Mesothelial cell of epicardium (in vitro differentiated cells): ENCODE measurements at regions not wholly inside any gene's neighbourhood (a gene's known extent, or its start where the extent isn't known, plus 50 kb on each side); places are given as distances from the start of the nearest gene placed in this dataset.

Experiments used
- DNase-seq, 2 experiments: peaks; one replicate each; pipeline ENCODE4 v3.0.0; 2021; ENCODE audit warnings: low spot score in 2 of 2; ENCODE audit not compliant: unreplicated experiment in 2 of 2
- H3K27ac Mint-ChIP-seq: 2 replicates; pipeline ENCODE4 v1.8.0; 2021; ENCODE audit warnings: mixed read lengths
- H3K27me3 Mint-ChIP-seq: 2 replicates; pipeline ENCODE4 v1.8.0; 2021; ENCODE audit warnings: low read depth, mixed read lengths
- H3K36me3 Mint-ChIP-seq: 2 replicates; pipeline ENCODE4 v1.8.0; 2021; ENCODE audit warnings: mixed read lengths
- H3K4me1 Mint-ChIP-seq: 2 replicates; pipeline ENCODE4 v1.8.0; 2021; ENCODE audit warnings: mixed read lengths
- H3K4me3 Mint-ChIP-seq: 2 replicates; pipeline ENCODE4 v1.8.0; 2021; ENCODE audit warnings: mild to moderate bottlenecking, moderate library complexity, mixed read lengths
- H3K9me3 Mint-ChIP-seq: 2 replicates; pipeline ENCODE4 v1.8.0; 2021; ENCODE audit warnings: mixed read lengths
- TF ChIP-seq, protein P1 (sequence below): fragments of 200-600 bp; sonication (generic); IDR thresholded peaks from one replicate; pipeline ENCODE4 v1.5.0; 2021; ENCODE audit warnings: antibody characterized with exemption; ENCODE audit not compliant: unreplicated experiment

DNA sequence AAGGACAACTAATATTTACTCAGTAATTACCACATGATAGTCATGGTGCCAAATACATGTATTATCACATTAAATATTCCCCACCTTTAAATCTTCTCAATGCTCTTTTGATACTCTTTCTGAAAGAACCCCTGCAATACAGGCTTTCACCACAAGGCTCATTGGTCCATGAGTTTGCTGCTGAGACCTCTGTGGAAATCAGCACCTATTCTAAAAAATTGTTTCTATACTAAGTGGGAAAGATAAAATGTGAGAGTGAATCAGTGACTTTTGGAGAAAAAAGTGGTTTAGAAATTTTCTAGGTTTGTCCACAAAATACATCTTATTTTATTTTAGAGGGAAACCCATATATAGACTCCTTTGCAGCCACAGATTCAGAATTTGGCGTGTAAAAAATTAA, 257.3 kb downstream of the ZIC3 start:
- H3K36me3 Mint-ChIP-seq = no peaks in the 10 kb centered on the region

DNA sequence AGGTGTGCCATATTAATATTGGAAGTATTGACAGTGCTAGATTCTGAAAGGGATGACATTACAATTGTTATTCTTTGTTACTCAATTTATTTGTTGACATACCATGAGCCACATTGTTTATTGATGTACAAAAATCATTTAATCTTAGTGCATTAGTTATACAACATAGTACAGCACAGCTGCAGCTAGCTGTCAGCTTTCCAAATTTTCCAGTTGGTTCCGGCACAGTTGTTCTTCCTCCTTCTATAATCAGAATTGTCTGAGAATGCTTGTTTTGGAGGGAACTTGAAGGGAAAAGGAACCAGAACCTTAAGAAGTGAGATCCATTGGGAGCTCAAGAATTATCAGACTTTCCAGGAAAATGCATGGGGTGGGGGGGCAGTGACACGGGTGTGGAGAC, 281.4 kb downstream of the ZIC3 start:
- peaks cover 28% of the 10 kb centered on the region for H3K9me3 Mint-ChIP-seq
- H3K36me3 Mint-ChIP-seq = no peaks in the 10 kb centered on the region
- H3K27me3 Mint-ChIP-seq = no peaks in the 10 kb centered on the region
- no peak for DNase-seq
- H3K4me1 Mint-ChIP-seq = no peaks in the 10 kb centered on the region
- no peak overlapping the region for H3K4me3 Mint-ChIP-seq
- H3K27ac Mint-ChIP-seq = no peak overlapping the region
- TF ChIP-seq, protein P1, sequence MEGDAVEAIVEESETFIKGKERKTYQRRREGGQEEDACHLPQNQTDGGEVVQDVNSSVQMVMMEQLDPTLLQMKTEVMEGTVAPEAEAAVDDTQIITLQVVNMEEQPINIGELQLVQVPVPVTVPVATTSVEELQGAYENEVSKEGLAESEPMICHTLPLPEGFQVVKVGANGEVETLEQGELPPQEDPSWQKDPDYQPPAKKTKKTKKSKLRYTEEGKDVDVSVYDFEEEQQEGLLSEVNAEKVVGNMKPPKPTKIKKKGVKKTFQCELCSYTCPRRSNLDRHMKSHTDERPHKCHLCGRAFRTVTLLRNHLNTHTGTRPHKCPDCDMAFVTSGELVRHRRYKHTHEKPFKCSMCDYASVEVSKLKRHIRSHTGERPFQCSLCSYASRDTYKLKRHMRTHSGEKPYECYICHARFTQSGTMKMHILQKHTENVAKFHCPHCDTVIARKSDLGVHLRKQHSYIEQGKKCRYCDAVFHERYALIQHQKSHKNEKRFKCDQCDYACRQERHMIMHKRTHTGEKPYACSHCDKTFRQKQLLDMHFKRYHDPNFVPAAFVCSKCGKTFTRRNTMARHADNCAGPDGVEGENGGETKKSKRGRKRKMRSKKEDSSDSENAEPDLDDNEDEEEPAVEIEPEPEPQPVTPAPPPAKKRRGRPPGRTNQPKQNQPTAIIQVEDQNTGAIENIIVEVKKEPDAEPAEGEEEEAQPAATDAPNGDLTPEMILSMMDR = no peak

More for the DNA sequence above, 257.3 kb downstream of the ZIC3 start:
- Mint-ChIP-seq H3K4me1 (no peaks in the 10 kb centered on the region), H3K4me3 (no peak overlapping the region), H3K27me3 (no peaks in the 10 kb centered on the region), H3K27ac (no peak overlapping the region), H3K9me3 (peaks cover 33% of the 10 kb centered on the region)
- no peak for DNase-seq
- TF ChIP-seq, protein P1 = peak; percentile 29

DNA sequence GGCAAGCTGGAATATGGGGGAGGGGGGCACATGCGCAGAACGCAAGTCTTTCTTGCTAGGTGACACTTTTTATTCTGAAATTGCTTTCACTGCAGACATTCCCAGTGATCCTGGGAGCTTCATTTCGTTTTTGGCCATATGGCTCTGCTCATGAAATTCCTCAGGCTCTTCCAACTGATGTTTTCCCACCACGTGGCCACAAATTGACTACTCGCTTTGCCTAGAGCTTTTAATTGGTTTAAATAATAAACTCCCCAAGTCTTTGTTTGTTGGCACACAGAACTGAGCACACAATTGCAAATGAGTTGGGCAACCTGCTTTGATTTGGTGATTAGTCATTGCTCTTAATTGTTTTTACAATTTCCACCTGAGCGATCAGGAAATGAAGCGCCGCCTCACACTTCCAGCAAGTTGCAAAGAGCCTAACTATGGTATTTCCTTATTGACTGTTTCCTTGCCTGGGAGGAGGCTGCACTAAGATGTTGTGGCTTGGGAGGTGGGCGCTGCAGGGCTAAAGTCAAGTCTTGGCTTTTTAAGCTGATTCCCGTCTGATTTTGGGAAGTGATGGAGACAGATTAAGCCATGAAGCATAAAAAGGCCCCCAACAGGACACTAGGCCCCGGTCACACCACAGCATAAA, 282.5 kb downstream of the ZIC3 start:
- Mint-ChIP-seq H3K9me3 (peaks cover 21% of the 10 kb centered on the region), H3K27ac (no peak overlapping the region), H3K36me3 (no peaks in the 10 kb centered on the region), H3K4me1 (no peaks in the 10 kb centered on the region), H3K27me3 (no peaks in the 10 kb centered on the region), H3K4me3 (no peak overlapping the region)
- no peak for DNase-seq
- TF ChIP-seq, protein P1 = no peak

DNA sequence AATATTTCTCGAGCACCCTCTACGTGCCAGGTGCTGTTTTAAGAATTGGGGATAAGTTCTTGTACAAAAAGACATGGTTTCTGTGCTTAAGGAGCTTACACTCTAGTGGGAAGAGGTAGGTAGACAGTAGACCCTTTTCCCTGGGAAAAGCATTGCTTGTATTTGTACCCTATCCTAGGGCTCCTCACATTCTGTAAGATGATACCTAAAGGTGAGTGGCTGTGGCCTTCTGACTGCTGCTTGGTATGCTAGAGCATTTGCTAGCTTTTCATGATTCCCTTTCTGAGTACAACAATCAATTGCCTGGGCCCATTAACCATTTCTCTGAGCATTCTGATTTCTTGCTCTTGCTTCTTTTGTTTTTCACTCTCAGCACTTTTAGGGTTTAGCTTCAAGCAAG, 286.6 kb downstream of the ZIC3 start:
- Mint-ChIP-seq H3K9me3 (peaks cover 27% of the 10 kb centered on the region), H3K27ac (no peak overlapping the region), H3K36me3 (no peaks in the 10 kb centered on the region)

DNA sequence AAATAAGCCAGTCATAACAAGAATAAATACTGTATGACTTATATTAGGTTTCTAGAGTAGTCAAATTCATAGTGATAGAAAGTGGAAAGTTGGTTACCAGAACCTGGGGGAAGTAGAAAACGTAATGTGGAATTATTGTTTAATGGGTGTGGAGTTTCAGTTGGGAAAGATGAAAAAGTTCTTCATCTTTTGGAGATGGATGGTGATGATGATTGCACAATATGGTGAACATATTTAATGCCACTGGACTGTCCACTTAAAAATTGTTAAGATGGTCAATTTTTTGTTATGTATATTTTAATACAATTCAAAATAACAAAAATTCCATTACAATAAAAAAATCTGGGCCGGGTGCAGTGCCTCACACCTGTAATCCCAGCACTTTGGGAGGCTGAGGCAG, 289.6 kb downstream of the ZIC3 start:
- no peak overlapping the region for H3K4me3 Mint-ChIP-seq
- H3K27ac Mint-ChIP-seq = no peak overlapping the region
- no peak for DNase-seq
- no peaks in the 10 kb centered on the region for H3K4me1 Mint-ChIP-seq
- no peaks in the 10 kb centered on the region for H3K36me3 Mint-ChIP-seq
- peaks cover 32% of the 10 kb centered on the region for H3K9me3 Mint-ChIP-seq
- H3K27me3 Mint-ChIP-seq = no peaks in the 10 kb centered on the region
- TF ChIP-seq, protein P1 = no peak

More for the DNA sequence above, 286.6 kb downstream of the ZIC3 start:
- Mint-ChIP-seq H3K4me1 (no peaks in the 10 kb centered on the region), H3K27me3 (no peaks in the 10 kb centered on the region), H3K4me3 (no peak overlapping the region)
- TF ChIP-seq, protein P1 = no peak
- DNase-seq = no peak

GRCh38 chrX:137858106-137858505, 292.2 kb downstream of the ZIC3 start:
- Mint-ChIP-seq H3K9me3 (peaks cover 31% of the 10 kb centered on the region), H3K36me3 (no peaks in the 10 kb centered on the region), H3K27ac (no peak overlapping the region), H3K27me3 (no peaks in the 10 kb centered on the region), H3K4me1 (no peaks in the 10 kb centered on the region), H3K4me3 (no peak overlapping the region)
- no peak for DNase-seq
- TF ChIP-seq, protein P1 = no peak
